ENCODE measurements at regions not wholly inside any gene's neighbourhood (a gene's known extent, or its start where the extent isn't known, plus 50 kb on each side); places are given as distances from the start of the nearest gene placed in this dataset.

DNA sequence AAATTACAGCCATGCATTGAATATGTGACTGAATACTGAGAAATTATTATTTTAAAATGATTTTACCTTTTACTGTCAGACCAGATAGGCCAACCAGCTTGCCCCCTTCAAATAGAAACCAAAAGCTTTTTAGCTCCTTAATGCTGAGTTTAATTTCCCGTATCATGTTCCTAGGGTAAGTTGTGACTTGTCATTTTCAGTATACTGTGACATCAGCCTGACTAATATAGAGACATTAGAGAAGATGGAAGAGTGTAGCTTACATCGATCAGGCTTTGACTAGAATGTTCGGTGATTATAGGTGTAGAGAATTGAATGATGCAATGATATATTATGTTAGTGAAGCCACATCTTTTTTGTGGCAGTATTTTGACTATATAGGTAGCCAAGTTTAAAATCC is 50.6 kb upstream of the ZEB2 start:
- Mint-ChIP-seq H3K27ac (no peak overlapping the region), H3K4me1 (no peaks in the 10 kb centered on the region), H3K36me3 (ENCODE audit: low read depth) (no peaks in the 10 kb centered on the region), H3K4me3 (no peak overlapping the region), H3K9me3 (no peaks in the 10 kb centered on the region), H3K27me3 (ENCODE audit: low read depth) (no peaks in the 10 kb centered on the region)
- TF ChIP-seq, protein P1, sequence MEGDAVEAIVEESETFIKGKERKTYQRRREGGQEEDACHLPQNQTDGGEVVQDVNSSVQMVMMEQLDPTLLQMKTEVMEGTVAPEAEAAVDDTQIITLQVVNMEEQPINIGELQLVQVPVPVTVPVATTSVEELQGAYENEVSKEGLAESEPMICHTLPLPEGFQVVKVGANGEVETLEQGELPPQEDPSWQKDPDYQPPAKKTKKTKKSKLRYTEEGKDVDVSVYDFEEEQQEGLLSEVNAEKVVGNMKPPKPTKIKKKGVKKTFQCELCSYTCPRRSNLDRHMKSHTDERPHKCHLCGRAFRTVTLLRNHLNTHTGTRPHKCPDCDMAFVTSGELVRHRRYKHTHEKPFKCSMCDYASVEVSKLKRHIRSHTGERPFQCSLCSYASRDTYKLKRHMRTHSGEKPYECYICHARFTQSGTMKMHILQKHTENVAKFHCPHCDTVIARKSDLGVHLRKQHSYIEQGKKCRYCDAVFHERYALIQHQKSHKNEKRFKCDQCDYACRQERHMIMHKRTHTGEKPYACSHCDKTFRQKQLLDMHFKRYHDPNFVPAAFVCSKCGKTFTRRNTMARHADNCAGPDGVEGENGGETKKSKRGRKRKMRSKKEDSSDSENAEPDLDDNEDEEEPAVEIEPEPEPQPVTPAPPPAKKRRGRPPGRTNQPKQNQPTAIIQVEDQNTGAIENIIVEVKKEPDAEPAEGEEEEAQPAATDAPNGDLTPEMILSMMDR (IDR thresholded peaks at IDR 0.05; ENCODE audit: unreplicated experiment in 3 of 3) = no peak
